Right renal cortex interstitium (tissue), 3 donors: ENCODE measurements at regions not wholly inside any gene's neighbourhood (a gene's known extent, or its start where the extent isn't known, plus 50 kb on each side); places are given as distances from the start of the nearest gene placed in this dataset.
"Not testable (repeated sequence)": the region's sequence is repeated elsewhere in the genome, so short reads cannot be mapped to it uniquely, and the experiment has no call there.

ENCODE experiments used
- DNase-seq, 3 donors: peaks; one replicate each; pipeline ENCODE4 v3.0.0-alpha.2; 2013; ENCODE audit warnings: low read depth in 3 of 3, low spot score in 2 of 3

DNA sequence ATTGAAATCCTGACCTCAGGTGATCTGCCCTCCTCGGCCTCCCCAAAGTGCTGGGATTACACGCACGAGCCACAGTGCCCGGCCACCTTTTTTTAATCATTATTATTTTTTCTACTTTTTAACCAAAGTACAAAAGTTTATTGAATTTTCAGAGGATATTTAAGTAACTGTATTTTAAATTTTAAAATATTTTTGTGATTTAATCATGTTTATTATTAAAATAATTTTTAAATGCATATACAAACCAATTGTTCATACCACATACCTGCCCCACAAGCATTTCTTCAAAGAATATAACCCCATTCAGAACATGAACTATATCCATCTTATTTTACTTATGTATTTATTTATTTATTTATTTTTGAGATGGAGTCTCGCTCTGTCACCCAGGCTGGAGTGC, 163.6 kb upstream of the MAP2 start:
- no peak for DNase-seq

DNA sequence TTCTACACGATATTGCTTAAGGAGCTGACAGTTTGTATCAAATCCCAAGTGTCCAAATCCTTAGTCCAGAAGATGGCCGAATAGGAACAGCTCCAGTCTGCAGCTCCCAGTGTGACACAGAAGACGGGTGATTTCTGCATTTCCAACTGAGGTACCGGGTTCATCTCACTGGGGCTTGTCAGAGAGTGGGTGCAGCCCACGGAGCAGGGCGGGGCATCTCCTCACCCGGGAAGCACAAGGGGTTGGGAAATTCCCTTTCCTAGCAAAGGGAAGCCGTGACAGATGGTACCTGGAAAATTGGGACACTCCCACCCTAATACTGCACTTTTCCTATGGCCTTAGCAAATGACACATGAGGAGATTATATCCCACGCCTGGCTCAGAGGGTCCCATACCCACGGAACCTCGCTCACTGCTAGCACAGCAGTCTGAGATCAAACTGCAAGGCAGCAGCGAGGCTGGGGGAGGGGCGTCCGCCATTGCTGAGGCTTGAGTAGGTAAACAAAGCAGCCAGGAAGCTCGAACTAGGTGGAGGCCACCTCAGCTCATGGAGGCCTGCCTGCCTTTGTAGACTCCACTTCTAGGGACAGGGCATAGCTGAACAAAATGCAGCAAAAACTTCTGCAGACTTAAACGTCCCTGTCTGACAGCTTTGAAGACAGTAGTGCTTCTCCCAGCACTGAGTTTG, 162.3 kb upstream of the MAP2 start:
- DNase-seq = not testable (repeated sequence)

DNA sequence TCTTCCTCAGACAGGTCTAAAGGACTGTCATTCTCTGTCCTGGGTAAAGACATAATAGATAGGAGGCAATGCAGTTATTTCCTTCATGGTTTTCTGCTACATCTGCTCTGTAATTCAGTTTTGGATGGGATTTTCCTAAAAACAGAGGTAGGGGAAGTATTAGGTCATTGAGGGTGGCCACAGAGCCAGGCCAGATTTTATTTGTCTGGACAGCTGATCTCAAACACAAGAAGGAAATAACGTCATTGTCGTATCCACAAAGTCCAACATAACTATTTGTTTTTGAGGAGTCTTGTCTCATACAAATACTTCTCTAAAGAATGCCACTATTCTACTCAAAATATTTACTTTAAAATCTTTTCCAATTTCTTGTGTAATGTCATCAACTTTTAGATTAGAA, 154.8 kb upstream of the MAP2 start:
- no peak for DNase-seq

DNA sequence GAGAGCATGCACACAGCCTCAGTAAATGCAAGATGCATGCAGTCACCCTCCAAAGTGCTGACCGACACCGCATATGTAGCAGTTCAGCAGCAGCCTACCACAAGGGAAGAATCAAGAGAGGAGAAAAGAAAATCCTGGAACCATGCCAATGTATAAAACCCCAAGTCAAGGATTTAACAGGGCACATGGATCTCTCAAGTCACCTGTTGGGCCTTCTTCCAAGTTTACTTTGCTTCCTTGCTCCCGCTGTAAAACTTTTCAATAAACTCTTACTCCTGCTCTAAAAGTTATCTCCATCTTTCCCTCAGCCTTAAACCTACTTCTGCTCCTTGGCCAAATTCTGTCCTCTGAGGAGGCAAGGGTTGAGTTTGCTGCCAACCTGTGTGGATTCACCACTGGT, 147.8 kb upstream of the MAP2 start:
- DNase-seq = no peak

DNA sequence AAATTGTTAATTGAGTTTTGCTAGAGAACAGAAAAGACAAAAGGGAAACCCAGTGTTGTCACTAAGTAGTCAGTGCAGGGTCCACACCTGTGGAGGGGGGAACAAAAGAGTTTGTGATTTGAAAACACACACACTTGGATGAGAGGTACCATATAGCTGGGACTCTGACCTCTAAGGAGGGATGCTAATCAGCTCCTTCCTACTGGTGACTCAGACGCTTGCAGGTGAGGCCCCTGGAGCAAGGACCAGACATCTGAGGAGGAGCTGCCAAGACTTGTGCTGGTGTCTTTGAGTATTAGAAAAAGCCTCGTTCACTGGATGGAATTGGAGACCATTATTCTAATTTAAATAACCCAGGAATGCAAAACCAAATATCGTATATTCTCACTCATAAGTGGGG, 146.4 kb upstream of the MAP2 start:
- DNase-seq = no peak

DNA sequence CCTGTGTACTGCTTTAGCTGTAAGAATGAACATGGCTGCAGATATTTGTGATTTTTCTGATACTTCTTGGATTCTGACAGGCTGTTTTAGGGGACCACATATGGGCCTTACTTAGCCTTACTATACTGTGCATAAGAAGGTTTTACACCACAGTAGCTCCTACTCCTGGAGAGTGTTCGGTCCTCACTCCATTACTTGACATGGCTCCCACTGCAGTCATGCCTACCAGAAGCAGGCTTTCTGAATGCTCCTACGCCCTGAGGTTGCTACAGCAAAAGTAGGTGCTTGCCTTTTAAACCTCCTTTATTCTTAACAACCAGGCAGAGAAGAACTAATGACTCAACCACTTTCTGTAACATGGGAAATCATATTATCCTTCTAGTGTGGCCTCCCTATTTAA, 125.2 kb upstream of the MAP2 start:
- DNase-seq = no peak

DNA sequence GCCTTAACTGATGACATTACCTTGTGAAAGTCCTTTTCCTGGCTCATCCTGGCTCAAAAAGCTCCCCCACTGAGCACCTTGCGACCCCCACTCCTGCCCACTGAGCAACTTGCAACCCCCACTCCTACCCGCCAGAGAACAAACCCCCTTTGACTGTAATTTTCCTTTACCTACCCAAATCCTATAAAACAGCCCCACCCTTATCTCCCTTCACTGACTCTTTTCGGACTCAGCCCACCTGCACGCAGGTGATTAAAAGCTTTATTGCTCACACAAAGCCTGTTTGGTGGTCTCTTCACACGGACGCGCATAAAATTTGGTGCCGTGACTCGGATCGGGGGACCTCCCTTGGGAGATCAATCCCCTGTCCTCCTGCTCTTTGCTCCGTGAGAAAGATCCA, 124.4 kb upstream of the MAP2 start:
- not testable (repeated sequence) for DNase-seq

DNA sequence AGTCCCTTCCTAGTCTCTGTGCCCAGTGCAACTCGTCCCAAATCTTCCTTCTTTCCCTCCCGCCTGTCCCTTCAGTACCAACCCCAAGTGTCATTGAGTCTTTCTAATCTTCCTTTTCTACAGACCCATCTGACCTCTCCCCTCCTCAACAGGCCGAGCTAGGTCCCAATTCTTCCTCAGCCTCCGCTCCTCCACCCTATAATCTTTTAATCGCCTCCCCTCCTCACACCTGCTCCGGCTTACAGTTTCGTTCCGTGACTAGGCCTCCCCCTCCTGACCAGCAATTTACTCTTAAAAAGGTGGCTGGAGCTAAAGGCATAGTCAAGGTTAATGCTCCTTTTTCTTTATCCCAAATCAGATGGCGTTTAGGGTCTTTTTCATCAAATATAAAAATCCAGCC, 123.1 kb upstream of the MAP2 start:
- not testable (repeated sequence) for DNase-seq

DNA sequence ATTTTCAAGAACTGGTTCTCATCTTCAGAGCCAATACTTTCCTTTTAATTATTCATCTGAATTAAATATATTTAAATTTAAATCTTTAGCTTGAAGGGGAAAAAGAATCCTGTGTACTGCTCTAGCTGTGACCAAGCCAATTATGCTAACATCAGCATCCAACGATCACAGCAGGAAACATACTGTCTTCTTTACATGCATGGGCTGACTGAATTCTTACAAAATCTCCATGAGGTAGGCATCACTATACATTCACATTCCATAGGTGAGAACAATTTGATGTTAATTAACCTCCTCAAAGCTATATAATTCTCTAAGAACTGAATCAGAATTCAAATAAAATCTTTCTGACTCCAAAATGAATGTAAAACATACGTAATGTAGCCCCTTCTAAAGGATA, 118.8 kb upstream of the MAP2 start:
- no peak for DNase-seq

DNA sequence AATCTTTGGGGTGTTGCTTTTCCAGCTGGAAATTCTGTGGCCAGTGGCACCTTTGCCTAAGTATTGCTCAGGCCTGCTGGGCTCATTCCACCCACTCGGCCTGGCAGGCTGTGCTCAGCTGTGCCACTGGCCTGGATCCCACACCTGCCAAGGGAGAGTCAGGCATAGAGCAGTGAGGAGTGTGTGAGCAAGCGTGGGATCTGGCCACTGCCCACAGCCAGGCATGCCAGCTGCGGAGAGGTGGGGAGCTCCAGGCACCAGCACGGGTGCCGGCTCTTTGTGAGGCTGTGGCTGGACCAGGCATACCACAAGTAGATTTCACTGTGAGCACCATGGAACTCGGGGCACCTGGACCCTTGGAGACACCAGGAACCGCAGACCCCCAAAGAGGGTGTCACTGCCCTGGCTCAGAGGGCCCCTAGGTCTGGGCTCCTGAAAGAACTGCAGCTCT, 118.1 kb upstream of the MAP2 start:
- no peak for DNase-seq

DNA sequence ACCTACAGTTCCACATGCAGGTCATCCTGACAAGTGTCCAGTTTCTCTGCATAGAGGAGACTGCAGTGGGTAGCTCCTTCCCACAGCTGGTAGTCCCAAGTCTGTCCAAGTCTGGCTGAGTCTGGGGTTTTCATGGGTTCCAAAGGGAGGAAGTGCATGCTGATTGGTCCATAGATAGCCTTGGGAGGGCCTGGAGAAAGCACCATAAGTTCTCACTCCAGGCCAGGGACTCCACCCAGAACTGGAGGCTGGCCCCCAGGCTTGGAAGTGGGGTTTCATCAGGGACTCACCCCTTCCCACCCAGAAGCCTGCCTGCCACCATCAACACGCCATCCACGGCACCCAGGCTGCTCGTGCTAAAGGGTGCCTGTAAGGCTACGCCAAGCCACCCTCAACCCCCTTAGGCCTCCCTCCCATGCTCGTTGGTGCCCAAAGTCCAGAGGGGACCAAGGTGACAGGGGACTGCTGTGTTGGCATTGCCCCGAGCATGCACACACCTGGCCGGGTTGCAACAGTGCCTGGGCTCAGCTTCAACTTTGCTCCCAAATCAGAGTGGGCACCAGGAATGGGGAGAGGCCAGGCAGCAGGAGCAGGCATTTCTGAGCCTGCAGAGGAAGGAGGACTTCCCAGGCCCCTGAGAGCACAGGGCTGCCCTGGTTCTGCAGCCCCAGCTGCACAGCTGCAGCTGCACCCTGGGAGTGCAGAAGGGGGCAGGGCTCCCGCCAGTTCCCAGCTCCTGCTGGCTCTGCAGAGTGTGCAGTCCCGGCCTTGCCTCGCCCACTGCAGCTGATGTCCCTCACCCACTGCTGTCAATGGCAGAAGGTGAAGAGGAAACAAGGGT, 116.5 kb upstream of the MAP2 start:
- DNase-seq = no peak

DNA sequence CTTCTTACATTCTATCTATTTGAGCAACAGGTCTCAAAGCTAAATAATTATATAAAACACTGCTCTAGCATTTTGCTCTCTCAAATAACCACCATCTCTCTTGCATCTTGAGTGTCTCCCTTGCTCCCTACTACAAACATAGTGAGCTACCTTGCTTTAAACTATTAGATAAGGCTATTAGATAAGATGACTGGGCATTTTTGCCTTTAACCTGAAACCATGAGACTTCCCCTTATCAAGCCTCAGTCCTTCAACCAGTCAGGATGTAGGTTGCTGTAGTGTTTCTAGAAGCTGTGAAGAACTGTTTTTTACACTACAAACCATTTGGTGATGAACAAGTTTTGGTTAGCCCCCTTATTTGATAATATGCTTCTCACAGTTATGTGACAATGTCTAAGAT, 115.4 kb upstream of the MAP2 start:
- no peak for DNase-seq

DNA sequence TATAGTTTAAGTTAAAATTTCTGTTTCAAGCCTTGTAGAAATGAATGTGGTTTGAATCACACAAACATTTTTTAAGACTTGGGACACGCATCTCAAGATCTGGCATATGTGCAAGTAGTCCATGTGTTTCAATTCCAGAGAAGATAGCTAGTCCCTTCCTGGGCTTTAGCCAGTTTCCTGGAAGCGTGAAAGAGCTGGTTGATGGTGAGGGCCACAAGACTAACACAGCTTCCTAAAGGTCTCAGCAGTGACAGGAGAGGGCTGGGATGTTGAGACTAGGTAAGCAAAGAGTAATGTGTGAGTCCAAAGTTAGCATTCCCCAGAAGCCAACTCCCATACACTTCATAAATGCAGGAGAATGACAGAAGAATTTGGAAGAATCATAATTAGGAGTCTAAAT, 111.9 kb upstream of the MAP2 start:
- no peak for DNase-seq

DNA sequence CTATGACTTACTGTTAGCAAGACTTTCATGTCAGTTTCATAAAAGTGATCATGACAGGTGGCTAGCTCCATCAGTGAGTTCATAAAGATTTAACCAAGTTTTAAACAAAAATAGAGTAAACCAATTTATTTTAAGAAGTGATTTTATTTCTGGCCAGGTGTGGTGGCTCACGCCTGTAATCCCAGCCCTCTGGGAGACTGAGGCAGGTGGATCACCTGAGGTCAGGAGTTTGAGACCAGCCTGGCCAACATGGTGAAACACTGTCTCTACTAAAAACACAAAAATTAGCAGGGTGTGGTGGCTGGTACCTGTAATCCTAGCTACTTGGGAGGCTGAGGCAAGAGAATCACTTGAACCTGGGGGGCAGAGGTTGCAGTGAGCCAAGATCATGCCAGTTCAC, 111.4 kb upstream of the MAP2 start:
- not testable (repeated sequence) for DNase-seq

DNA sequence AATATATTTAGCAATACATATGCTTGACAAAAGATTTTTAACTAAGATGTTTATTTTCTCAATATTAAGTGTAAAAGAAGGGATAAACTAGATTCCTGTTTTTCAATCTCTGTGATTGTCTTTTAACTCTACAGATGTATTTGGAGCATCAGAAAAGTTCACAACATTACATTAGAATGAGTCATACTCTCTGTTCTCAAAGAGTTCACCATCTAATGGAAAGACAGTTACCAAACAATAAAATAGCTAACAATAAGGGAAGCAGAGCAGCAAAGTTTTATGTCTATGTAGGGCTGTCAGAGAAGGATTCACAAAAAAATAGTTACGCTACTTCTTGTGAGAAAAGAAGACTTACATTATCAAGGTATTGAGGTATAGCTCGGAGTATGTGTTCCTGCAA, 109.2 kb upstream of the MAP2 start:
- DNase-seq = no peak

DNA sequence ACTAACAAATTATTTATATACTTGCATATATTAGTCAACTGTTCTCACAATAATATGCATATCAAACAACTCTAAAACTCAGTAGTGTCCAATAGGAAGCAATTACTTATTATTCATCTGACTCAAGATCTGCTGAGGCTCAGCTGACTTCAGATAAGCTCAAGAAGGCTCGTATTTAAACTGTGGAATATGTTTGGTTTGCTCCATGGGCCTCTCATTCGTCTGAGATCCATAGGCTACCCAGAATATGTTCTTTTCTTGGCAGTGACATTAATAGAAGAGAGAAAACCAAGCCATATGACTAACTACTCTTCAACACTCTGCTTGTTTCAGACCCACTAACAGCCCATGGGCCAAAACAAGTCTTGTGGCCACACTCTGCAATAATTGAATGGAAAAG, 107.7 kb upstream of the MAP2 start:
- no peak for DNase-seq

DNA sequence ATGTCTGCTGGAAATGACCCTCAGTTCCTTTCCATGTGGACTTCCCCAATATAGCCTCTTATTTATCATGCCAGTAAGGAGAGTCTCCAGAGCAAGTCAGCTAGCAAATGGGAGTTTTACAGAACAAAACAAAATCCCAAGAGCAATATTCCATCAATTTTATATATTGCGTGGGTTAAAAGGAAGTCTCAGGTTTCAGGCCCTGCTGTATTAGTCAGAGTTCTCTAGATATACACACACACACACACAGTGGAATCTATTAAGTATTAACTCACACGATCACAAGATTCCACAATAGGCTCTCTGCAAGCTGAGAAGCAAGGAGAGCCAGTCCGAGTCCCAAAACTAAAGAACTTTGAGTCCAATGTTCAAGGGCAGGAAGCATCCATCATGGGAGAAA, 102.8 kb upstream of the MAP2 start:
- DNase-seq = no peak

DNA sequence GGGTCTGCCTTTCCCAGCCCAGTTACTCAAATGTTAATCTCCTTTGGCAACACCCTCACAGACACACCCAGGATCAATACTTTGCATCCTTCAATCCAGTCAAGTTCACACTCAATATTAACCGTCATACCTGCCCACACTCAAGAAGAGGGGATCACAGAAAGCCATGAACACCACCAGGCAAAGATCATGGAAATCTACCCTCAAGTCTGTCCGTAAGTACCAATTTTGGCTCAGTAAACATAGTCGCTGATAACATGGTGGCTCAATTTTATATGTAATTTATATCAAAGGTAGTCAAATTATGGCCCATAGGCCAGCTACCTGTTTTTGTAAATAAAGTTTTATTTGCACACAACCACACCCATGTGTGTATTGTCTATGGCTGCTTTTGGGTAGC, 102.3 kb upstream of the MAP2 start:
- DNase-seq = no peak

DNA sequence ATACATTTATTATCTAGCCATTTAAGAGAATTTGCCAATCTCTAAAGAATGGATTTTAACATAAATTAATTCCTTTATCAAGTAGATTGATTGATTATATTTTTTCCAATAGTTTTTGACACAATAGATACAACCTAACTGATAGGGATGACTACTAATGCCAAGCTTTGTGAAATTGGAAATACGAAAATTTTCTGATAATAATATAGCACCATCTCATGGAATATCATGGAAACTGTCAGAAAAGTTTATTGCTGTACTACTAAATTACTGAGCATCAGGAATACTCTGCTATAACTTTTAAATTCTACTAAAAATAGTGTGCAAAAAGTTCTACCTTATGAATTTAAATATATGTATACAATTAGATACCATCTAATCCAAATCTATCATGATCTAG, 101.8 kb upstream of the MAP2 start:
- DNase-seq = no peak

DNA sequence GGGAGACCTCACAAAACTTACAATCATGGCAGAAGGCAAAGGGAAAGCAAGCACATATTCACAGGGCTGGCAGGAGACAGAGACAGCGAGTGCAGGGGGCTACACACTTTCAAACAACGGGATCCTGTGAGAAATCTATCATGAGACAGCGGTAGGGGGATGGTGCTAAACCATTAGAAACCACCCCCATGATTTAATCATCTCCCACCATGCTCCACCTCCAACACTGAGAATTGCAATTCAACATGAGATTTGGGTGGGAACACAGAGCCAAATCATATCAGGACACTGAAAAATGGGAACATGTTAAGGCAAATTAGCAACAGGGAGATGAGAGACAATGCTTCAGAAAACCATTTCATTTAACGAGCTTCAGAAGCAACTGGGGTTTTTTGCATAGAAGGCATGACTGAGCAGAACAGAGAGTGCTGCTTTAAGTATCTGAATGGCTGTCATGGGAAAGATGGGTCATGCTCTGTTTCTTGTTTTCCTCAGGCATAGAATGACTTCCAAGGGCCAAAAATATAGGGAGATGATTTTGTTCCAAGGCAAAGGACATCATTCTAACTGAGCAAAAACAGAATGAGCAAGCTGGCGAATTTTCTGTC, 100.8 kb upstream of the MAP2 start:
- DNase-seq = no peak

DNA sequence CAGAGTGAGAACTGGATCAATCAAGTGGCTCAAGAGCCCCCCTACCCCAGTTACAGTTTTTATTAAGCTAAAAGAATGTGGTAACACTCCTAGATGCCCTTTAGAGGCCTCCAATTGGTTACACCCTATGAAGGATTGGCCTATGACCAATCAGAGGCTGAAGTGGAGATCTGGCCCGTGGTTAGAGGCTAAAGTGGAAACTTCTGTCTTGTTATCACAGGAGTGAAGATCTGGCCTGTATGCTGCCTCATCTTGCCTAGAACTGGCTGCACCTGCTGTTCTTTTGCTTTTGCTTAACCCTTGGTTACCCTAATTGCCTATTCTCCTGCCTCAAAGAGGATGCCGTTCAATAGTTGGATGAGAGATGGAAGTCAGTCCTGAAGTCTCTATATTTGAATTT, 100.1 kb upstream of the MAP2 start:
- DNase-seq = no peak

DNA sequence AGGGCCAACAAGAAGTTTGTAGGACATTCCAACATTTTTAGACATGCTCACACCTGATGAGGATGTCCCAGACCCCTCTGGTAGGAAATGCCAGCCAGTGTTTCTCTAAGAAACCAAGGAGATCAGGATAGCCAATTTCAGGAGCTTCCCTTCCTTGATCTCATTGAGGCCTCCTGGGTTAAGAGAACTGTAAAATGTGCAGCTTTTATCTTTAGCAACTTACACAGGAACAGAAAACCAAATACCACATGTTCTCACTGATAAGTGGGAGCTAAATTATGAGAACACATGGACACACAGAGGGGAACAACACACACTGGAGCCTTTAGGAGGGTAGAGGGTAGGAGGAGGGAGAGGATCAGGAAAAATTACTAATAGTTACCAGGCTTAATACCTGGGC, 99.6 kb upstream of the MAP2 start:
- DNase-seq = no peak
